Activated naive CD8-positive, alpha-beta T cell (primary cell): ENCODE measurements at regions not wholly inside any gene's neighbourhood (a gene's known extent, or its start where the extent isn't known, plus 50 kb on each side); places are given as distances from the start of the nearest gene placed in this dataset.
"Not testable (repeated sequence)": the region's sequence is repeated elsewhere in the genome, so short reads cannot be mapped to it uniquely, and the experiment has no call there.

Experiments used
- H3K27ac Mint-ChIP-seq: one replicate; pipeline ENCODE4 v1.8.0; 2021; ENCODE audit warnings: mixed read lengths
- H3K27me3 Mint-ChIP-seq: one replicate; pipeline ENCODE4 v1.8.0; 2021; ENCODE audit warnings: mixed read lengths
- H3K36me3 Mint-ChIP-seq: one replicate; pipeline ENCODE4 v1.8.0; 2021; ENCODE audit warnings: mixed read lengths
- H3K4me1 Mint-ChIP-seq: one replicate; pipeline ENCODE4 v1.8.0; 2021; ENCODE audit warnings: low read depth, mixed read lengths
- H3K4me3 Mint-ChIP-seq: one replicate; pipeline ENCODE4 v1.8.0; 2021; ENCODE audit warnings: mild to moderate bottlenecking, mixed read lengths
- H3K9me3 Mint-ChIP-seq: one replicate; pipeline ENCODE4 v1.8.0; 2021; ENCODE audit warnings: low read depth, mixed read lengths

DNA sequence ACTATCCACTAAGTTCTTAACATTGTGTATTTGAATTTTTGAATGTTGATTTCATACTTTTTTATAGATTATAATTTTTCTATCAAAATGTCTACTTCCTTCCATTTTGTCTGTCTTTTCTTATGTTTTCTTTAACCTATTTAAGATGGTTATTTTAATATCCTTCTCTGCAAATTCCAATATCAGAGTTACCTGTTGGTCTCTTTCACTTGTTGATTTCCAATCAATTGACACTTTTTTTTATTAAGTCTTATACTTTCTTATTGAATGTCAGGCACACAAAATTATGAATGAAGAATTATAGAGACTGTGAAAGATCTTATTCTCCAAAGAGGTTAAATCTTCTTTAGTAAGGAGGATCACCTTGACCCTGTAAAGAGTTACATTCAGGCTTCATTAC lies 448.3 kb upstream of the NRG3 start:
- no peaks in the 10 kb centered on the region for H3K9me3 Mint-ChIP-seq
- no peaks in the 10 kb centered on the region for H3K36me3 Mint-ChIP-seq
- H3K27ac Mint-ChIP-seq = no peak overlapping the region
- no peaks in the 10 kb centered on the region for H3K4me1 Mint-ChIP-seq
- no peaks in the 10 kb centered on the region for H3K27me3 Mint-ChIP-seq
- no peak overlapping the region for H3K4me3 Mint-ChIP-seq

DNA sequence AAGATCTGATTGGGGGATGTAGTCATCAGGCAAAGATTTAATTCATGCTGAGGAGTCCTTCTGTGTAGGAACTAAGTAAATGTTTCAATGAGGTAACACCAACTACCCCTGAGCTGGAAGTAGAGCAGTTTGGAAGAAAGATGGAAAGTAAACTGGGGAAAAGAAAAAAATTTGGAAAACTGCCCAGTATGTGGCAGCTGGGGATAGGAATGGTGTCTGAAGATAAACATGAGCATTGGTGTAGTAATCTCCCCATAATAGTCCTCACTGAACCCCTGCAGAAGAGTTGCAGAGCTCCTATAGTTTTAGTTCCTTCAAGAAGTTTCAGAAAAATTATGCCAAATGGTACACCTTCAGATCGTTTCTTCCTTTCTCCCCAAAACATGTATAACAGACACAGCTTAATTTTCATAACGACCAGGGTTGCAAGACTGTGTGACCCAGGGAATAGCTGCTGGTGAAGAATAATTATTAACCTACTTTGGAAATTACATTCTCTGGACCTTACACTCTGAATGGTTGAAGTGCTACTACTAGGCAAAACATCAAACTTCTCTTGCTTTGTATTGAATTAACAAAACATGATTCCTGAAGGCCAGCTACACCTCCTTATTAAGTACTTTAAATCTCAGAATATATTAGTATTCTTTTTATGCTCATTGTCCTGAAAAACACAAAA lies 446.4 kb upstream of the NRG3 start:
- H3K27ac Mint-ChIP-seq = no peak overlapping the region
- H3K36me3 Mint-ChIP-seq = no peaks in the 10 kb centered on the region
- no peaks in the 10 kb centered on the region for H3K9me3 Mint-ChIP-seq
- no peaks in the 10 kb centered on the region for H3K4me1 Mint-ChIP-seq
- H3K27me3 Mint-ChIP-seq = no peaks in the 10 kb centered on the region
- no peak overlapping the region for H3K4me3 Mint-ChIP-seq

DNA sequence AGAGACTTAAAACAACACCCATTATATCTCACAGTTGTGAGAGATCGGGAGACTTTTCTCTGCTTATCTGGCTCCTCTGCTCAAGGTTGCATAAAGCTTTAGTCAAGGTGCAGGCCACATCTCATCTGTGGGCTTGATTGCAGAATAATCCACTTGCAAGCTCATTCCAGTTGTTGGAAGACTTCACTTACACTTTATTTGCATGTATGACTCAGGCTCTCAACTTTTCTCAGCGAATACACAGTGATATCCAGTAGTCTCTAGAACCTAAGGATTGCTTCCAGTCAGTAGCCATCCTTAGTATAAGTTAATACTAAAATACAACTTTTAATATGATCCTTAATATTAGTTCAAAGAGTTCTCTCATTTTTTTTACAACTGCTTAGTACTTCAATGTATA lies 435.5 kb upstream of the NRG3 start:
- no peaks in the 10 kb centered on the region for H3K27me3 Mint-ChIP-seq
- no peaks in the 10 kb centered on the region for H3K9me3 Mint-ChIP-seq
- H3K4me3 Mint-ChIP-seq = no peak overlapping the region
- H3K36me3 Mint-ChIP-seq = no peaks in the 10 kb centered on the region
- no peaks in the 10 kb centered on the region for H3K4me1 Mint-ChIP-seq
- H3K27ac Mint-ChIP-seq = no peak overlapping the region

DNA sequence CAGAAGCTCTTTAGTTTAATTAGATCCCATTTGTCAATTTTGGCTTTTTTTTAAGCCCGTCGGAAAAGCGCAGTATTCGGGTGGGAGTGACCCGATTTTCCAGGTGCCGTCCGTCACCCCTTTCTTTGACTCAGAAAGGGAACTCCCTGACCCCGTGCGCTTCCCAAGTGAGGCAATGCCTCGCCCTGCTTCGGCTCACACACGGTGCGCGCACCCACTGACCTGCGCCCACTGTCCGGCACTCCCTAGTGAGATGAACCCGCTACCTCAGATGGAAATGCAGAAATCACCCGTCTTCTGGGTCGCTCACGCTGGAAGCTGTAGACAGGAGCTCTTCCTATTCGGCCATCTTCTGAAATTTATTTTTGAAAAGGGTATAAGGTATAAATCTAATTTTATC lies 433.4 kb upstream of the NRG3 start:
- H3K27me3 Mint-ChIP-seq, H3K27ac Mint-ChIP-seq, H3K4me1 Mint-ChIP-seq, H3K4me3 Mint-ChIP-seq, H3K36me3 Mint-ChIP-seq, H3K9me3 Mint-ChIP-seq: not testable (repeated sequence)

DNA sequence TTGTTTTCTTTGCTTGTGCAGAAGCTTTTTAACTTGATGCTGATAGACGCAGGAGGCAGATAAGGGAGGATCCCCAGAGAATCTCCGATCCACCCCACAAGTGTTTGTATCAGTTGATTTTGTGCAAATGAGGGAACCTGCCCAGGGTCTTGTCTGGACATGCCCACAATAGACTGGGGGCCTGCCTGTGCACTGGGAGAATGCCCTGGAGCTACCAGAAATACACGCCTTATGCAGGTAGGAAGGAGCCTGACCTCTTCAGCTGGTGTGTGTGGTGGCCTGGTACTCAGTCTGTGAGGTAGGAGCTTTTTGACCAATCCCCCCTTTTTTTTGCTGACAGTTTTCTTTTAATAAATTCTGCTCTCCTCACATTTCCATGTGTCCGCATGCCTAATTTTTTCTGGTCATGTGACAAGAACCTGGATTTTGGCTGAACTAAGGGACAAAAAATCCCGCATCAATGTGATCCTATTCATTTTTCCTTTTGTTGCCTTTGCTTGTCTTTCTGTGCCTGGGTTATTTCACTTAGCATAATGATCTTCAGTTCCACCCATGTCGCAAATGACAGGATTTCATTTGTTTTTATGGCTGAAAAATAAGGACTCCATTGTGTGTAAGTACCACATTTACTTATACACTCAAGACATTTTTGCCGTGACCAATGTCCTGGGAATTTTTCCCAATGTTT lies 430.6 kb upstream of the NRG3 start:
- H3K36me3 Mint-ChIP-seq = no peaks in the 10 kb centered on the region

DNA sequence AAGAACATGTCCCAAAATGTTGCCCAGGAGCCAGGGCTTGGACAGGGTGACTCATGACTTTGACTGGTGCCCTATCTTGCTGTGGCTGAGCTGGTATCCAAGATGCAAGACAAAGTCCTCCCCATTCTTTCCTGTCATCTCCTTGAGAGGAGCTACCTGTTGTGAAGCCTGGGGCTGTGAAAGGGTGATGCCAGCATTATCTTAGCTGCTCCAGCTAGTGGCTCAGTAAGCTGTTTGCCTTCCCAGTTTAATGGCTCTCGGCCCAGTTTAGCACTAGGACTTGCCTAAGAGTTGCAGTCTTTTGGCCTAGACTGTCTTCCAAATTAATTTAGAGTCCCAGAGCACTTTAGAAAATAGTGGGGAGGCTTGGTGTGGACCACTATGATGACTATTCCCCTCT lies 424.3 kb upstream of the NRG3 start:
- Mint-ChIP-seq H3K4me1 (no peaks in the 10 kb centered on the region), H3K9me3 (no peaks in the 10 kb centered on the region), H3K4me3 (no peak overlapping the region), H3K27me3 (no peaks in the 10 kb centered on the region), H3K27ac (no peak overlapping the region), H3K36me3 (no peaks in the 10 kb centered on the region)

More for the DNA sequence above, 430.6 kb upstream of the NRG3 start:
- no peaks in the 10 kb centered on the region for H3K27me3 Mint-ChIP-seq
- no peaks in the 10 kb centered on the region for H3K4me1 Mint-ChIP-seq
- no peak overlapping the region for H3K4me3 Mint-ChIP-seq
- no peak overlapping the region for H3K27ac Mint-ChIP-seq
- H3K9me3 Mint-ChIP-seq = no peaks in the 10 kb centered on the region

DNA sequence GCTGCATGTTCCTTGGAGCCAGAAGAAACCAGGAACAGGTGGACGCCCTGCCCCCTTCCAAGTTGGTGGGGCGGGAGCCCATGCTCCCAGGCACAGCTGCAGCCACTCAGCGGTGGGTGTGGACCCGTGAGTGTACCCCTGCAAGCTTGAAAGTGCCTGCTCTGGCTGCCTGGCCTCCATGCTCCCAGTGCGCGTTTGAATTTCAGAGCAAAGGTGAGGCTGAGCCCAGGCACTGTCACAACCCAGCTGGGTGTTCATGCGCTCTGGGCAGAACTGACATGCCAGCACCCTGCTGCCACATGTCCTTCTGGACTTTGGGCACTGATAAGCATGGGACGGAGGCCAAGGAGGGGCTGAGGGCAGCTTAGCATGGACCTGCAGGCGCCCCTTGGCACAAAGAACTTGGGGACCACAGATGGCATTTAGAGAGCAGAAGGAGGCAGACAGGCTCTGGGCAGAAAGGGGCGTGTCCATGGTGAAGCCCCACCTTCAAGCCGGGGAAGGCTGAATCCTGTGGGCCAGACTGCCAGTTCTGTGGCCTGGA lies 402.0 kb upstream of the NRG3 start:
- H3K4me3 Mint-ChIP-seq = no peak overlapping the region
- no peaks in the 10 kb centered on the region for H3K4me1 Mint-ChIP-seq

DNA sequence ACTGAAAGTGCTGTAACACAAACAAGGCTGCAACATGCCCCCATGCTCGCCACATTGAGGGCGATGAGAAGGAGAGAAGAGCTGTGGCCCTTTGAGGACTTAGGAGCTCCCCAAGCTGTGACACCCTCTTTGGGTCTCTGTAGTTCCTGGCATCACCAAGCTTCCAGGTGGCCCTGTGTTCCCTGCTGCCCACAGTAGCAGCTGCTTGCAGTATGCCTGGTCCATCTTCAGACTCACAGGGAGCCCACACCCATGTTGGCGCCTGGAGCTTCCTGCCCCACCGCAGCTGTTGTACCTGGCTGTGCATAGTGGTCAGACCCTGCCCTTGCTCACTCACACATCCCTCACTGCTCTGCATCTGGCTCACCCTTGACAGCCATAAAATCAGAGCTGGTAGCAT lies 401.2 kb upstream of the NRG3 start:
- H3K36me3 Mint-ChIP-seq = no peaks in the 10 kb centered on the region
- no peak overlapping the region for H3K27ac Mint-ChIP-seq
- H3K27me3 Mint-ChIP-seq = no peaks in the 10 kb centered on the region
- no peak overlapping the region for H3K4me3 Mint-ChIP-seq
- peaks cover 4% of the 10 kb centered on the region for H3K9me3 Mint-ChIP-seq
- H3K4me1 Mint-ChIP-seq = no peaks in the 10 kb centered on the region

More for the DNA sequence above, 402.0 kb upstream of the NRG3 start:
- Mint-ChIP-seq H3K27me3 (no peaks in the 10 kb centered on the region), H3K27ac (no peak overlapping the region), H3K9me3 (peaks cover 4% of the 10 kb centered on the region), H3K36me3 (no peaks in the 10 kb centered on the region)

DNA sequence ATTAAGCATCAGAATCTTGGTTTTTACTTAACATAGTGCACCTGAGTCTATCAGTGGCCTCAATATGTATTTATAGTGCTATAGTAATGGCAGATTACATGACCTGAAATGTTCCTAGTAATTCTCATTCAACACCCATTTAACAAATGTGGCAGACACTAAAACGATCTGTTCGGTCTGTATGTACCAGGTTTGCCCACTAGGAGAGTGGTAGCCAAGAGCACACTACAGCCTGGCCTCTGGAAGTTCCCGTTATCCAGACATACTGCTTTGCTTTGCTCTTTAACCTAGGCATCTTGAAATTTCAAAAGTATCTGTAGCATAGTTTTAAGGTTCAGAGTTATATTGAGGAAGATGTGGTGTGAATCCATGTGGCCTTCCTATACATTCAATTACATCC lies 395.7 kb upstream of the NRG3 start:
- no peak overlapping the region for H3K4me3 Mint-ChIP-seq
- no peaks in the 10 kb centered on the region for H3K27me3 Mint-ChIP-seq
- H3K4me1 Mint-ChIP-seq = no peaks in the 10 kb centered on the region
- H3K27ac Mint-ChIP-seq = no peak overlapping the region
- H3K36me3 Mint-ChIP-seq = no peaks in the 10 kb centered on the region
- H3K9me3 Mint-ChIP-seq = no peaks in the 10 kb centered on the region

DNA sequence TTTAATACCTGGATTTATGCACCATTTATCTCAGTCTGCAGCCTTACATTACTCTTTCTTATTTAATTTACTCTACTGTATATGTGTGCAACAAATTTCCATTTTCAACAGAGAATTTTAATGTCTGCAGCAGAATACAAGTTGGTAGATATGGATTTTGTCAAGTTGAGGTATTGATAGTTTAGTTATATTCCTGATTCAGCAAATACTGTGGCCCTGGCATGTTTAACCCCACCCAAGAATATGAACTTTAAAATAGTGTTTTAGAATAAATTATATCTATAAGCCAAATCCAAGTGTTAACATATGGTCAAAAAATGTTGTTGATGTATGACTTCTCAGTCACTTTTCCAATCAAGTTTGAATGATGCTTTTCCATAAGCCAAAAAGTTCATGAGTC lies 378.4 kb upstream of the NRG3 start:
- no peaks in the 10 kb centered on the region for H3K4me1 Mint-ChIP-seq
- no peak overlapping the region for H3K4me3 Mint-ChIP-seq
- H3K27ac Mint-ChIP-seq = no peak overlapping the region
- no peaks in the 10 kb centered on the region for H3K9me3 Mint-ChIP-seq
- no peaks in the 10 kb centered on the region for H3K36me3 Mint-ChIP-seq
- no peaks in the 10 kb centered on the region for H3K27me3 Mint-ChIP-seq

DNA sequence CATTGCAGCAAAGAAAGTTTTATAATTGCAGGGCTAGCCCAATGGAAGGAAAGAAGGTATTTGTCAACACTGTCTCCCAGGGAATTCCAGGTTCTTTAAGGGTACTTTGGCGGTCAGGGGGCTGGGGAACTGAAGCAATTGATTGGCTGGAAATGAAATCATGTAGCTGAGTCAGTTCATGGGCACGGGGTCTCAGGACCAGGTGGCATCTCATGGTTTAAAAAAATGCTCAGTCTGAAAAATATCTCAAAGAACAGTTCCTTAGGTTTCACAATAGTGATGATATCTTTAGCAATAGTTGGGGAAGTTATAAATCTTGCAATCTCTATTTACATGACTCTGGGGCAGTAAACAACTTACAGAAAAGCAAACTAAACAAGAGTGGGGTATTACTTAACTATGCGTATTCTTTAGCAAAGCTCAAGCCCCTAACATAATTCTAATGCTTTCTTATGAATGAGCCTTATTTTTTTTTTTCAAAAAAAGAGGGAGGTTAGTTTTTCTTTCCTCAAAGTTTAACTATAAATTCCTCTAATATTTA lies 376.9 kb upstream of the NRG3 start:
- H3K27me3 Mint-ChIP-seq = no peaks in the 10 kb centered on the region
- H3K4me1 Mint-ChIP-seq = no peaks in the 10 kb centered on the region
- no peak overlapping the region for H3K27ac Mint-ChIP-seq
- no peak overlapping the region for H3K4me3 Mint-ChIP-seq
- H3K9me3 Mint-ChIP-seq = peaks cover 3% of the 10 kb centered on the region
- no peaks in the 10 kb centered on the region for H3K36me3 Mint-ChIP-seq

DNA sequence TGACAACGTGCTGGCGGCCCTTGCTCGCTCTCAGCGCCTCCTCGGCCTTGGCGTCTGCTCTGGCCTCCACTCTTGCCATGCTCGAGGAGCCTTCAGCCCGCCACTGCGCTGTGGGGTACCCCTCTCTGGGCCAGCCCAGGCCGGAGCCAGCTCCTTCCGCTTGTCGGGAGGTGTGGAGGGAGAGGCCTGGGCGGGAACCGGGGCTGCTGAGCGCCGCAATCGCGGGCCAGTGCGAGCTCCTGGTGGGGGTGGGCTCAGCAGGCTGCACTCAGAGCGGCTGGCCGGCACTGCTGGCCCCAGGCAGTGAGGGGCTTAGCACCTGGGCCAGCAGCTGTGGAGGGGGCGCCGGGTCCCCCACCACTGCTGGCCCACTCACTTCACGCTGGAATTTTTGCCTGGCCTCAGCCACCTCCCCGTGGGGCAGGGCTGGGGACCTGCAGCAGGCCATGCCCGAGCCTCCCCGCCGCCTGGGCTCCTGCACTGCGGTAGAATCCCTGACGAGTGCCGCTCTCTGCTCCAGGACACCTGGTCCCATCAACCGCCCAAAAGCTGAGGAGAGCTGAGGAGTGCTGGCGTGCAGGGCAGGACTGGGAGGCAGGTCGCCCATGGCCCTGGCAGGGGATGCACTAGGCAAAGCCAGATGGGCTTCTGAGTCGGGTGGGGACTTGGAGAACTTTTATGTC lies 372.2 kb upstream of the NRG3 start:
- no peaks in the 10 kb centered on the region for H3K4me1 Mint-ChIP-seq
- no peaks in the 10 kb centered on the region for H3K36me3 Mint-ChIP-seq
- H3K4me3 Mint-ChIP-seq = no peak overlapping the region
- H3K27me3 Mint-ChIP-seq = no peaks in the 10 kb centered on the region
- H3K9me3 Mint-ChIP-seq = peaks cover 3% of the 10 kb centered on the region
- no peak overlapping the region for H3K27ac Mint-ChIP-seq

DNA sequence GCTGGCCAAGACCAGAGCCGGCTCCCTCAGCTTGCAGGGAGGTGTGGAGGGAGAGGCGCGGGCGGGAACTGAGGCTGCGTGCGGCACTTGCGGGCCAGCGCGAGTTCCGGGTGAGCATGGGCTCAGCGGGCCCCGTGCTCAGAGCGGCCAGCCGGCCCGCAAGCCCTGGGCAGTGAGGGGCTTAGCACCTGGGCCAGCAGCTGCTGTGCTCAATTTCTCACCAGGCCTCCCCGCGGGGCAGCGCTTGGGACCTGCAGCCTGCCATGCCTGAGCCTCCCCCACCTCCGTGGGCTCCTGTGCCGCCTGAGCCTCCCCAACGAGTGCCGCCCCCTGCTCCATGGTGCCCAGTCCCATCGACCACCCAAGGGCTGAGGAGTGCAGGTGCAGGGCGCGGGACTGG lies 369.2 kb upstream of the NRG3 start:
- not testable (repeated sequence) for H3K27me3 Mint-ChIP-seq, H3K4me3 Mint-ChIP-seq, H3K36me3 Mint-ChIP-seq, H3K9me3 Mint-ChIP-seq, H3K27ac Mint-ChIP-seq, H3K4me1 Mint-ChIP-seq

DNA sequence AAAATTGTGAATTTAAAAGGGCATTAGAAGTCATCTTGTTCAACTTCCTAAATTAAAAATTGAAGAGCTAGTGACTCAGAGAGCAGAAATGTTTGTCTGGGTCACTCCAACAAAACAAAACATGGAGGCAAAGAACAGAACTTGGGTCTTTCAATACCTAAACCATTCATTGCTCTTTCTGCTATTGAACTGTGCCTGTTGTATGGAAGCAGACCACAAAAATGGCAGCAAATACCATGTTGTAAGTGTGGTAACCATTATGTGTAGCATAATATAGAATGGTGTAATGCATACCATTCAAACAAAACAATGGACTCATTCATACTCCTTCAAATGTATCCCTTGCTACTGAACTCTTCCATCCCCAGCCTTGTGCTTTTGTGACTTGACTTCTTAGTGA lies 360.2 kb upstream of the NRG3 start:
- Mint-ChIP-seq H3K27me3 (no peaks in the 10 kb centered on the region), H3K27ac (no peak overlapping the region), H3K4me1 (no peaks in the 10 kb centered on the region), H3K9me3 (peaks cover 5% of the 10 kb centered on the region), H3K36me3 (no peaks in the 10 kb centered on the region), H3K4me3 (no peak overlapping the region)

DNA sequence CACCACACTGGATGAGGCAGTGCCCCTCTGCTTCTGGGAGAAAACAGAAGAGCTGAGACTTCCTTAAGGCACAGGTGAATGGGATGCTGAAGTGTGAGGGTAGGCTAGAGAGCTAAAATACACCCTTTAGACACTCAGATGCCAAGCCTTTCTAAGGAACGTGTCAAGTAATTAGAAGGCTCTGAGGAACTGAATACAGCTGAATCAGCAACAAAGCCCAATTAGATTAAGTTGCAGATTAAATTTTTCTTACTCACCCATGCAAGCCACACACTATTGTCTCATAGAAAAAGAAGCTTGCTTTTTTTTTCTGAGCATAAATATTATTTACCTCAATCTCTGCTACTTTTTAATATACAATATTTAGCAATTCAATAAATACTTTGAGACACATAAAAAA lies 354.3 kb upstream of the NRG3 start:
- Mint-ChIP-seq H3K4me1 (no peaks in the 10 kb centered on the region), H3K9me3 (no peaks in the 10 kb centered on the region), H3K27me3 (peaks cover 1% of the 10 kb centered on the region), H3K36me3 (no peaks in the 10 kb centered on the region), H3K27ac (no peak overlapping the region), H3K4me3 (no peak overlapping the region)
